ENCODE measurements at regions not wholly inside any gene's neighbourhood (a gene's known extent, or its start where the extent isn't known, plus 50 kb on each side); places are given as distances from the start of the nearest gene placed in this dataset.

DNA sequence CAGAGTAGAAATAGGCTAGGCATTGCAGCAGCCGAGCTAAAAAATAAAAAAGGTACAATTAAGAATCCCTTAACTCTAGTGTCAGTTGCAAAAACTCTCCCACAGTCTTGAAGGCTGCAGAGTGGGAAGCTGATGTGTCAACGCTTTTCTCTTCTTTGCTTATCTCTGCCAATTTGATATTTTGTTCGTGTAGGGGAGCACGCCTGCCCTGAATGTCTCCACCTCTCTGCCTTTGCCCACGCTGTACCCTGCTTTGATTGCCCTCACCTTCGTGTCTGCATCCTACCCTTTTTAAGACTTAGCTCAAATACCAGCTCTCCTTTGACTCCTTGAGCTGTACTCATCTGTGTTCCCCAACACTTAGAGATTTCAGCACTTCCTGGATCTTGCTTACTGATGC lies 155.4 kb upstream of the CADPS start:
- TF ChIP-seq, protein P1, sequence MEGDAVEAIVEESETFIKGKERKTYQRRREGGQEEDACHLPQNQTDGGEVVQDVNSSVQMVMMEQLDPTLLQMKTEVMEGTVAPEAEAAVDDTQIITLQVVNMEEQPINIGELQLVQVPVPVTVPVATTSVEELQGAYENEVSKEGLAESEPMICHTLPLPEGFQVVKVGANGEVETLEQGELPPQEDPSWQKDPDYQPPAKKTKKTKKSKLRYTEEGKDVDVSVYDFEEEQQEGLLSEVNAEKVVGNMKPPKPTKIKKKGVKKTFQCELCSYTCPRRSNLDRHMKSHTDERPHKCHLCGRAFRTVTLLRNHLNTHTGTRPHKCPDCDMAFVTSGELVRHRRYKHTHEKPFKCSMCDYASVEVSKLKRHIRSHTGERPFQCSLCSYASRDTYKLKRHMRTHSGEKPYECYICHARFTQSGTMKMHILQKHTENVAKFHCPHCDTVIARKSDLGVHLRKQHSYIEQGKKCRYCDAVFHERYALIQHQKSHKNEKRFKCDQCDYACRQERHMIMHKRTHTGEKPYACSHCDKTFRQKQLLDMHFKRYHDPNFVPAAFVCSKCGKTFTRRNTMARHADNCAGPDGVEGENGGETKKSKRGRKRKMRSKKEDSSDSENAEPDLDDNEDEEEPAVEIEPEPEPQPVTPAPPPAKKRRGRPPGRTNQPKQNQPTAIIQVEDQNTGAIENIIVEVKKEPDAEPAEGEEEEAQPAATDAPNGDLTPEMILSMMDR (conservative IDR thresholded peaks at IDR 0.05 in 1 of 2, IDR thresholded peaks at IDR 0.05 in 1 of 2; ENCODE audit: low read depth in 1 of 2, low read length in 2 of 2) = no peak
- TF ChIP-seq EZH2 (IDR thresholded peaks at IDR 0.05; ENCODE audit: low read length, missing control alignments) = no peak
